ENCODE measurements at regions not wholly inside any gene's neighbourhood (a gene's known extent, or its start where the extent isn't known, plus 50 kb on each side); places are given as distances from the start of the nearest gene placed in this dataset.
"Not testable (repeated sequence)": the region's sequence is repeated elsewhere in the genome, so short reads cannot be mapped to it uniquely, and the experiment has no call there.

DNA sequence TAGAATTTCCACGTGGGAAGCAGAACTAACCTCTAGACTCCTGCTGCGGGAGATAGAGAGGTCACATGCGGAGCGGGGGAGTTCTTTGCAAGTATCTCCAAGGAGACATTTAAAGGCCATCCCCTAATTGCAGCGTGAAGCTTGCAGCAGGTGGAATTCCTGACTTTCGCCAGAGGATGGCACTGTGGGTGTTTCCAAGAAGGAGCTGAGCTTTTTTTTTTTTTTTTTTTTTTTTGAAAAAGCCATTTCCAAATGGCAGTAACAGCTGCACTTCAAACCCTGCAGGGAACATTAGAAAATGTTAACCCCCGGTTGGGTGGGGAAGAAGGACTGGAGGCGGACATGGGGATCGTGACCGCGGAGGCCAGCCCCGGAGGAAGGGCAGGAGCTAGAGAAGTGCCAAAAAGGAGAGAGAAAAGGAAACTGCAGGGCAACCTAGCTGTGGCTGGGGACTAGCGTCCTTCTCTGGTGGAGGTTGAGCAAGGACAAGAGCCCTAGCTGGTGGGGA is 487.7 kb downstream of the TYW1 start:
- DNase-seq: peak; percentile 17

DNA sequence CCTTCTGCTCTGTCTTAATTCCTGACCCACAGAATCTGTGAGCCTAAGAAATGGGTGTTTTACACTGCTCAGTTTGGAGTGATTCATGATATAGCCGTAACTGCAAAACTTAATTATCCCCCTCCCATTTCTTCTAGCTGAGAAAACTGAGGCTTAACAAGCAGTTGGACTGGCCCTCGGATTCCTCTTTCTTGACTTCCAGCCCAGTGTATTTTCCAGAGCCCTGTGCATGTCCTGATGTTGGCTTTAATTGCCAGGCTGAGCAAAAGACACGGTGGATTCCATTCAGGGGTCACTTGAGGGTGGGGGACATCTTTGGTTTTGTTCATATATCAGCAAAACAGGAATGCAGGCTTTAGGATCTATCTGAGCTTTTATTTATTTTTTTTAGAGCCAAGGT is 489.8 kb downstream of the TYW1 start:
- DNase-seq: no peak

GRCh38 chr7:67487316-67487715 is 490.7 kb downstream of the TYW1 start:
- no peak for DNase-seq

DNA sequence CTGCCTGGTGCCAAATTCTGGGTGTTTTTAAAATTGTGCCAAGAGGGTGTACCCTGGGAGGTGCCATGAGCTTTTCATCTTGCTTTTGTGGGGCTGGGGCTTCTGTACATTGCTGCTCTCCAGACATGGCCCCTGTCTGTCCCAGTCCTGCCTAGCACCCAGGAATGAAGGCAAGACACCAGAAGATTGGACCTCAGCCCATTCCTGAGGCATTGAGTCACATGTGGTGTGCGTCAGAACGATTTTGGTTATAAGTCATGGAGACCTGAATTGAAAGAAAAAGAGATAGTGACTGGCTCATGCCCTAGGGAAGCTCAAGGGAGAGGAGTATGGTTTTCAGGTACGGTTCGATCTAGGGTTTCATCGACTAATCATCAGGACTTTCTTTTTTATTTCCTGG is 493.2 kb downstream of the TYW1 start:
- DNase-seq: no peak

GRCh38 chr7:67493366-67493765 is 496.7 kb downstream of the TYW1 start:
- DNase-seq: no peak

DNA sequence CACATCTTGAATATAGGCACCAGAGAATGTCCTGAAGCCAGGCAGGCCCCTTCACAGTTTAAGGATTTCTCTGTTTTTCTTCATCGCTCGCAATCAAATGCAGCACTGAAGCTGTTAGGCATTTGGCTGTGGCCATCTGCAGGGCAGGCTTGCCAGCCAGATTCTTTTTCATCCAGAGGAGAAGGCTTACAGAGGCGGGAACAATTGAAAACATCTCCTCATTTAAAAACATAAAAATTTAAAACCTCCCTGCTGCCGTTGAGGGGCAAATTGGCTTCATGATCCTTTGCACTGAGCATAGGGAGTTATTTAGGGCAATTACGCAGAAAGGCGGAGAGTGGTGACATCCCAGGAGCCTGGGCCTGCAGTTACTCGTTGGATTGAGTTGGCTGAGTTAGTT is 500.0 kb downstream of the TYW1 start:
- DNase-seq: no peak

- DNase-seq: not testable (repeated sequence)
Measured at GRCh38 chr7:67497914-67498313, 501.3 kb downstream of the TYW1 start.

- no peak for DNase-seq
Measured at GRCh38 chr7:67502929-67503328, 506.3 kb downstream of the TYW1 start.

DNA sequence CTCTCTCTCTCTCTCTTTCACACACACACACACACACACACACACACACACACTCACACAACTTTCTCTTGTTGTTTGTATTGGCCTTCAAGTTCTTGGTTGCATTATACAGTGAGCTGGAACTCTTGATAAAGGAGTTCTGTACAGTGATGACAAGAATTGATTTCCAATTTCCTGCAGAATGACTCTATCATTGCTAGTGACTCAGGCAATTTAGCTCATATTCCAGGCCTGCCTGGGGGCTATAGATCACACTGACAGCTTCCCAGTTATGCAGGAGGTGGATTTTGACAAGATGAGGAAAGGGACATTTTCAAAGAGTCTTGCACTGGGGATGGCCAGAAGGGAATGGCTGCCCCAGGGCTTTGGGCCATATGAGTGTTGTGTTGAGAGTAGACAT is 508.8 kb downstream of the TYW1 start:
- no peak for DNase-seq

- DNase-seq: no peak
Measured at GRCh38 chr7:67512481-67512880, 515.8 kb downstream of the TYW1 start.

DNA sequence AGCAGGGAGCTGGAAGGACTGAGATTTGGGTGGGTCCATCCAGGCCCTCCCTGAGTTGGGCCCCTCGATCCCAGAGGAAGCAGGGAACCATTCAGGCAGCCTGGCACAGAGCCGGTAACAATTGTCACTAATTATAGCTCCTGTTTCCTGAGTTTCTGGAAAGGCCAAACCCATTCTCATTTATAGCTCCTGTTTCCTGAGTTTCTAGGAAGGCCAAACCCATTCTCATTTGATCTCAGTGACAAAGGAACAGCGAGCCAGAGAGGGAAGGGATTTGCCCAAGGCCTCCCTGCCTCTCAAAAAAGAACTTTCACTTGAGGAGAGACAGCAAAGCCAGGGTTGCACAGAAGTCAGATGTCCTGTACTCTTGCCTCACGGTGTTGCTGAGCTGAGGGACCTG is 521.9 kb downstream of the TYW1 start:
- no peak for DNase-seq

- no peak for DNase-seq
Measured at GRCh38 chr7:67519171-67519570, 522.5 kb downstream of the TYW1 start.

- no peak for DNase-seq
Measured at GRCh38 chr7:67522504-67522903, 525.9 kb downstream of the TYW1 start.

DNA sequence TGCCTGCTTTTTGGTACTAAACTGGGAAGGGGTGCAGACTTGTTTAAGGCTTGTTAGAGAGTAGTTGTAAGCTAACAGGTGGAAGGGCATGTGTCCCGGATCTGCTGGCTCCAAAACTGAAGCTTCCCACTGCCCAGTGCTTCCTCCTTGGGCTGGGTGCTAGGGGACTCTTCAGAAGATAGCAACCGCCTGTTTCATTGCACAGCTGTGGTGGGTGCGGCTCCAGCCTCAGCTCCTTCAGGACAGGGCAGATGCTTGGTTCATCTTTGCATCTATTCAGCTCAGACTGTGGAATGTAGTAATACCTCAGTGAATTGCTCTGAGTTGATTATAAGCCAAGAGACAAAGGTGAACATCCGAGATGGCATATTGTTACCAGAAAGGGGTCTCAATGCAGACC is 527.1 kb downstream of the TYW1 start:
- no peak for DNase-seq

GRCh38 chr7:67525588-67525987 is 529.0 kb downstream of the TYW1 start:
- DNase-seq: no peak

DNA sequence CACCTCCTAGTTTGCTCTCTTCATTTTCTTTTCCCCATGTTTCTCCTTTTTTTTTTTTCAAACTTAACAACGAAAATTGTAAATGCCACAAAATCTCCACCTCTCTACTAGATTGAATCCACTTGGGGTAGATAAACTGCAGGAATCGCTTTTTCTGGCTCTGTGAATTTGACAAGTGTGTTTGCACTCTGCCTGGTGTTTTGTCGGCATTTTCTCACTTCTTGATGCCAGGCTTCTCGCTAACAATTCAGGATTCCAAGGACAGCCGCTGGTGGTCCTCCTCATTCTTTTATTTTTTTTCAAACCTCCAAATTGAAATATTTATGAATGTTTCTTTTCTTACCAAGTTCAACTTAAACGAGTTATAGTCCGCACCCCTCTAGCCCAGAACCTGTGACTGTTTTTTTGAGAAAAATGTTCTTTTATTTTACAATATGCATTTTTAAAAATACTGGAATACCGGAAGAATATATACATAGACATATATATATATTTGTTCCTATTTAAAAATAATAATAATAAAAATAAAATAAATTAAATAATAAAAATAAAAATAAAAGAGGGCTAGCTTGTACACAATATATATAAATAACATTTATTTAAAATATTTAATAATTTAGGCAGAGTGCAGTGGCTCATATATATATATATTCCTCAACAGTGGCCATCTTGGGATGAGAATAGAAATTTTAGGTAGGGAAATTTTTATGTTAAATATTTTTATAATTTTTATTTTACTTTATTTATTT is 538.8 kb downstream of the TYW1 start:
- DNase-seq: no peak

DNA sequence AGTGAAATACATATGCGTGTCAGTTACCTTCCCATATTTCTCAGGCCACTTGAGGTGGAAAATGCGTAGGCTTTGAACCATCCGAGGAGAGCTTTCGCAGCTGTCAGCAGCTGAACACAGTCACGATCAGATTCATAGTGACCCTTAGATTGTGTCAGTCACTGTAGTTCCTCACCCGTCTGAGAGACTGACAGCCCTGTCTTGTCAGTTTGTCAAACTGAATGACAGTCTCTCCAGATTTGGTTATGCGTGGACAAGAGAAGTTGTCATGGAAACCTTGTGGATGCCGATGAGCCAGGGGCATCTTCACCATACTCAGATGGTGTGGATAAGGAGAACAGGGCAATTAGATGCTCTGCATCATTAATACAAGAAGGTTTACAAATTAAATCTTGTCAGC is 546.3 kb downstream of the TYW1 start:
- DNase-seq: no peak

DNA sequence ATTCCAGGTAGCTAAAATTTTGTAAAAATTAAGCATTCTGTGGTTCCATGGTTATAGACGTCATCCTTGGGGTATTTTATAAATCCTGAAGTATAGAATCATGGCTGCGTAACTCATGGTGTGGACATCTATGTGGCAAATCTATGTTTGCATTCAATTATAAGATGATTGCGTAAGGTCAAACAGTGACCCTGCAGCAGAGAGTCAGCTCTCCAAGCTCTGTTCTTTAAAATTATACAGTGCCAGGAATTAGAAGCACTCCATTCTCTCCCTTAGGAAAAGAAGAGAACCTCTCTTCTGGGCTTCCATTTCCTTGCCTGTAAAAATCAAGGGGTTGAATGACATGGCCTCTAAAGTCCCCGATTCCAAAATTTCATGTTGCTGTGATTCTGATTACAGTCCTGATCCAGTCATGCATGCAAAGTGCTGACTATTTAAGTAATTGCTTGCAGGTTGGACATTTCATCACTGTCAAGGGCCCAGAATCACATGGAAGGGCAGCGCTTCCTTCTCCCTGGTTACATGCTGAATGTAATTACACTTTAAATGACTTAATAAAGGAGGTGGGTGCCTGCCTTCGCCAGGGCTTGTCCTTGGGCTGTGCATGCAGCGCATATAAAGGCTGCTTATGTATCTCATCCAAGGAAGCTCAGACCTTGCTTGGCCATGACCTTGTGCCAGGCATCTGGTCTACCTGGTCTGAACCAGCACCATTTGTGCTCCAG is 550.7 kb downstream of the TYW1 start:
- no peak for DNase-seq

- DNase-seq: no peak
Measured at GRCh38 chr7:67549126-67549525, 552.5 kb downstream of the TYW1 start.

GRCh38 chr7:67550801-67551436 is 554.3 kb downstream of the TYW1 start:
- DNase-seq: no peak

DNA sequence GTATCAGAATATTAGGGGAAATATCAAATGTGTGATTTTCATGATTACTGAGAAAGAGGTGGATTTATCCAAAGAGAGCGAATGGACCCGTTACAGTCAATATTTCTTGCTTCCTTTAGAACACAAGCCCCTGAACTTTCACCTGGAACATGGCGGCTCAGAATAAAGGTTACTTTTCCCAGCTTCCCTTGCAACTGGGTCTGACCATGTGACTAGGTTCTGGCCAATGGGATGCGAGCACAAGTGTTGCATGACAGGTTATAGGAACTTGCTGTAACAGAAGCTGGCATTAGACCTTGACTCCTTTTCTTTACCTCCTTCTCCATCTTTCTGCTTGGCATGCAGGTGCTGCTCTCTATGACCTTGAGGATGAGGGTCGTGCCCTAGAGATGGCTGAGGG is 556.1 kb downstream of the TYW1 start:
- DNase-seq: no peak

- no peak for DNase-seq
Measured at GRCh38 chr7:67553378-67553777, 556.7 kb downstream of the TYW1 start.

- DNase-seq: no peak
Measured at GRCh38 chr7:67554986-67555385, 558.4 kb downstream of the TYW1 start.

GRCh38 chr7:67564959-67565358 is 568.3 kb downstream of the TYW1 start:
- no peak for DNase-seq
